Activated gamma-delta T cell treated with Interleukin-2 at 50 U/mL for 16 hours (primary cell): ENCODE measurements at regions not wholly inside any gene's neighbourhood (a gene's known extent, or its start where the extent isn't known, plus 50 kb on each side); places are given as distances from the start of the nearest gene placed in this dataset.

ENCODE experiments used
- DNase-seq: peaks from one replicate; pipeline ENCODE4 v3.0.0-alpha.2; 2020

DNA sequence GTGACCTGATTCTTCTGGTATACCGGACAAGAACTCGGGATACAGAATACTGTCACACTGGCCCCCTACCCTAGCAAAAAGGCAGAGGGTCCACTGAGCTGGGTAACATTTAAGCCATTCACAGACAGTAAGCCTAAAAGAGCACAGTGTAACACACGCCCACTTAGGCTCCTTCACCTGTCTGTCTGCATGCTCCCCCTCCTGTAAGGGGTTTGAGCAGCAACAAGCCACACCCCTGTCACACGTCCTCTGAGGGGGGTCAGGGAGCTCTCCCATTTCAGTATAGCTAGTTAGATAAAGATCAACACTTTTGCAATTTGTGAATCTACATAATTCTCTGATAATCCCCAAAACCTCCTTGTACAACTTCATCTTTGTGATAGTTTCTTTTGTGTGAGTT, 586.3 kb upstream of the LMCD1 start:
- DNase-seq = no peak

DNA sequence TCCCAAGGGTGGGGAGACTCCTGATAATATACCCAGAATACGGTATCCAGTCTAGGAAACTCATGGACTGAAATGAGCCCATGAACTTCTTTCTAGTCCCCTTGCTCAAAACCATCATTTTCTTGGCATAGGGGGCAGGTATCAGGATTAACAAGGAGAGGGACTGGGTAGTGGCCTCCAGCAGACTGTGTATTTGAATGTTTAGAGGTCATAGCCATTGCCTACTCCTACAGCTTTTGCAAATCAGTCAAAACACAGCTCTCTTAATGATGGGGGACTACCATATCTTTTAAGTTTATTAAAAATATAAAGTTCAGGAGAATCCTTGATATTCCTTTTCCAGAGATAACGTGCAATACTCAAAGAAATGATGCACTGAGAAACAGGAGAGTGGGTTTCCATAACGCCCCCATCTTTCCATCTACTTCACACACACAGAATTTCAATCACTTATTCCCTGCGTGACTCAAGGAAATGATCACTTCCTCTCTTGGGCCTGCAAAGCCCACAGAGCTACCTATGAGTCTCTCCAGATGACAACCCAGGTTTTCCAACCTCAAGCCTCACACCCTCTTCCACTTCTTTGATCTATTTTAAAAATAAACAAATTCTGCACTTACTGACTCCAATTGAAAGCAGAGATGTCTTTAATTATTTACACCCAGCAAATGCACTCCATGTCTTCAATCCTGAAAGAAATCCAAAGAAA, 584.0 kb upstream of the LMCD1 start:
- no peak for DNase-seq

DNA sequence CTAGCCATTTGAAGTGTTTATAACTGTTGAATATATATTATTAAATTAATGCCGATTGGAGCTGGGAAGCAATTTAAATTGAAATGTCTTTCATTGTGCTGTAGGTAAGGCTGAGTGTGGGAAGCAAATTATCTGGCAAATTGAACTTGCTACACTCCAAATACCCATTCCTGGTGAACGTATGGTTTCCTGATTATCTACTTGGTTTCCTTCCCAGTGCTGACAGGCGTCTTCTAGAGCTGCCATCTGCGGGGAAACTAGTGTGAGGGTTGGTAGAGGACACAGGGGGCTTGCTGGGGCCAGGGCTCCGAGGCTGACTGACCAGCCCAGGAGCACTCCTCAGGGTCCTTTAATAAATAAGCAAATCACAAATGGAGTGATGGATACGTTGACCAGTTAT, 581.4 kb upstream of the LMCD1 start:
- DNase-seq = no peak

DNA sequence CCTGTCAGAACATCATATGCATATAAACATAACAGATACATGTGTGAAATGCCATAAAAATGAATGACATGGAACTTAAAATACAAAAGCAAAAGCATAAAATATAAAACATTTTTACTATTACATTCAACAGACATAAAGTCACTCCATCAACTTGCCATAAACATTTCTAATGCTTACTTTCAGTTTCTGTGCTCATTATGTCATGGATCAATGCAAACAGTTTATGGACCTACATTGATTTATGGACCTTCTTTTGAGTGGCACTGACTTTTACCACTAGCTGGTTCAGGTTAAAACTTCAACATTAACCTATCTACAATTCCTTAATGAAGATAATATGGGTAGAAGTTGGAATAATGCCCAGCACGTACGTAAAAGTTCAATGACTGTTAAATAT, 577.4 kb upstream of the LMCD1 start:
- no peak for DNase-seq

DNA sequence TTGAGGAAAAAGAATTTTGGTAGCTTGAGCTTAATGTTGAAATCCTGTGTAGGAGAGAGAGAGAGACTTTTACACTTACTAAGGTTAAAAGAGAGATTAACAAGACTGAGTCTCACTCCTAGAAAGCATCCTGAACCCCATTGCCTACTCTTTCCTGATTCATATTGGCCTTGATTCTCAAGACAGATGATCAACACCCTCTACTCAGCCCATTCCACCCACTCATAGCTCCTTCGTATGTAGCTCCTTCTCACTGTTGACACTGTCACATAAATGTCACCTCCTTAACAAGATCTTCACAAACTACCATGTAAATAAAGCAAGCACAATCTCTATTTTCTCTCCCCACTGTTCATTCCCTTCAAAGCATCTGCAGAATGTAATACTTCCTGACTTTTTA, 574.6 kb upstream of the LMCD1 start:
- no peak for DNase-seq

DNA sequence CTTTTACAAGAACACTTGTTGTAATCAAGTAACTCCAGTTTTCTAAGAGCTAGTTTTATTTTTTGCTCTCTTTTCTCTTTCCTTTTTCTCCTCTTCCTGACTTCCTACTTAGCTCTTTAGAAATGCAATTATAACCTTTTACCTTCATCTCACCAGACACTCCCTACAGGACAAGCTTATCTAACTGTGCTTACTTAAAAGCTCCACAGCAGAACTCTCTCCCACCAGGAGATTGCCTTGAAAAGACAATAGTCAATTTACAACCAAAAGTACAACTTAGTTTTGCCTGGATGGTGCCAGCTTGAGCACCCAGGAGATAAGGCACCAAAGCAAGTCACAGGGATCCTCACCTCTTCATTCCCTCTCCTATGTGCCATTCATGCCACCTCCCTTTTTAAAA, 573.8 kb upstream of the LMCD1 start:
- DNase-seq = no peak

DNA sequence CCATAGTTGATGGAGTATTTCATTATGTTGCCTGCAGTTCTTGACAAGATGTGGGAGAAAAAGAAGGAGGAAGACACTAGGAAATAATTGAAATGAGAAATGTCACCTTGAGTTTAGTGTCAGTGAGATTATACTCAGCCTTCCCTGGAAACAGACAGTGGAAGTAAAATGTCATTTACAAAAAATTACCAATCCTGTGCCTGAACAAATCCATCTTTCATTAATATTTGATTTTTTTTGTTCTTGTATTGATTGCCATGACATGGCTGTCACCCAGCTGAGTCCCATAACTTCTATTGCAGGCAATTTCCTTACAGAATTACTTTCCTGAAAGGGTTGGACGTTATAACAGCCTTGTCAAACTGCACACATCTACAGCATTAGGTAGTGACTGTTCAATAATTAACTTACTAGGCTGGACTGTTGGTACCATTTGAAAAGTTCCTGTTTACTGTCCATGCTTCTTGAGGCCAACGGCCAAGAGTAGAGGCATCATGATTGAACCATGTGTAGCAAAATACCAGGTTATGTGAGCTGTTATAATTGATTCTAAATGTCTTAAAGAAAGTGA, 572.2 kb upstream of the LMCD1 start:
- no peak for DNase-seq

DNA sequence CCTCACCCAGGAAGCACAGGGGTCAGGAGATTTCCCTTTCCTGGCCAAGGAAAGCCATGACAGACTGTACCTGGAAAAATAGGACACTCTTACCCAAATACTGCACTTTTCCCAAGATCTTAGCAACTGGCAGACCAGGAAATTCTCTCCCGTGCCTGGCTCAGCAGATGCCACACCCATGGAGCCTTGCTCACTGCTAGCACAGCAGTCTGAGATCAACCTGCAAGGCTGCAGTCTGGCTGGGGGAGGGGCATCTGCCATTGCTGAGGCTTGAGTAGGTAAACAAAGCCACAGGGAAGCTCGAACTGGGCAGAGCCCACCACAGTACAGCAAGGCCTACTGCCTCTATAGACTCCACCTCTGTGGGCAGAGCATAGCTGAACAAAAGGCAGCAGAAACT, 567.3 kb upstream of the LMCD1 start:
- no peak for DNase-seq

DNA sequence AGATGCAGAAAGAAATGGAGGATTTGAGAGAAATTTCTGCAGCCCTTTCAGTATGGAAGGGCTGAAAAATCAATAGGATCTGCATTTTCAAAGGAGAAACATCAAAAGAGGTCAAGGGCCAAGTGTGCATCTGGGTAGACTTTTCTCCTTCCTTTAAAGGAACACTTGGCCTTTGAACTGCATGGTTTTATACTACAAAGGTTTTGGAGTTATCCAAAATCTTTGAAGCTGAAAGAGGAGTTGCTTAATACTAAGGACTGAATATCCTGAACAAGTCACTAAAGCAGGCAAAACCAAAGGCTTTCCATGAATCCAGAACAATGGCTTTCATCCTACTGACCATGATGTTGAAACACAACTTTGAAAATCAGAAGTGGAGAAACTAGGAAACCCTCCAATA, 553.7 kb upstream of the LMCD1 start:
- DNase-seq = no peak

DNA sequence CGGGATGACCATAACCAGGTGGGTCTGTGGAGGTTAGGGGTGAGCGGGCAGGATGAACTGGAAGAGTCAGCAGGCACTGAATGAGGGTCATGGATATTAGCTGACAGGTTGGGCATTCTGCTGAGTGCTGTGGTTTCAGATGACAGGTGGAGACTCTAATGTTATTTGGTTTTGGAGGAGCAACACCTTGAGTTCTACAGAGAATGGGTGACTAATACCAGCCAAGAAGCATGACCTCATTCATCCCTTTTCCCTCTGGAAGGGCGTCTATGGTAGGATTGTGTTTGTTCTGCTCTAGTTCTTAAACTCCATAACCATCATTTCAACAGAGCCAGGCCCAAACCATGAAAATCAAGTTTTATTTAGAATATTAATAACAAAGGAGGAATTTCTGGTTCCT, 550.7 kb upstream of the LMCD1 start:
- no peak for DNase-seq

DNA sequence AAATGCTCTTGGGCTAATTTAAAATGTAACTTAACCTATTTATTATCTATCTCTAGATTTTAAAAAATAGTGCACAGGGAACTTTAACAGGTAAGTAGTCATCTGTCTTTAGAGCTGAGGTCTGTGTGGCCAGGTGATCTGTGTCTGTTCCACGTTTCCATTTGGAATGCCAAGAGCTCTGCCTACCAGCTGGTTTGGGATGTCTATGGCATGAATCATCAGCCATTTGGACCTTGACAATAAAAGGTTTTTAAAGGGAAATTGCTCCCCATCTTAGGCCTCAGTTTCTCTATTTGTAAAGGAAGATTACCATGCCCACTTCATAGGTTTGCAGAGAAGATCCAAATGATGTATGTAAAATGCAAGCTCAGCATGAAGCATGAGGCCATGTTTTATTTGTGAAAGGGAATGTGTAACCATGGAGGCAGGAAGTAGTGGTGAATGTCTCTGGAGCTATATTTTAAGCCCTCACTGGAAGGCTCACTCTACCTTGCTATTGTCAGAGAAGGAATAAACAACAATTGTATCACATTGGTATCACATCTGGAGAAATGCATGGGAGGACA, 548.1 kb upstream of the LMCD1 start:
- DNase-seq = no peak

DNA sequence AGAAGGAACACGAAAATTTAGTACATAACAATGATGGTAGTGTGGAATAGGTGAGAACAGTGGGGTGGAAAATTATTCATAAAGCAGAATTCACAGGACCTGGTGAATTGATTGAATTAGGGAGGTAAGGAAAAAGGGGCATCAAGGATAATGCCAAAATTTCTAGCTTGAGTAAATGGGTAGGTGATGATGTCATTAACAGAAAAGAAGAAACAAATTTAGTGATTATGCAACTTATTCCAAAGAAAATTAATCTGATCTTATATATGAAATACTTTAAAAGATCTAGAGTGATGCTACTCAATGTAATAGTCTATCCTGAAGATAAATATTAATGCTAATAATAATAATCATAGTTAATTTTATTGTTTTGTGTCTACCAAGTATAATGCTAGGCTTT, 544.6 kb upstream of the LMCD1 start:
- no peak for DNase-seq

DNA sequence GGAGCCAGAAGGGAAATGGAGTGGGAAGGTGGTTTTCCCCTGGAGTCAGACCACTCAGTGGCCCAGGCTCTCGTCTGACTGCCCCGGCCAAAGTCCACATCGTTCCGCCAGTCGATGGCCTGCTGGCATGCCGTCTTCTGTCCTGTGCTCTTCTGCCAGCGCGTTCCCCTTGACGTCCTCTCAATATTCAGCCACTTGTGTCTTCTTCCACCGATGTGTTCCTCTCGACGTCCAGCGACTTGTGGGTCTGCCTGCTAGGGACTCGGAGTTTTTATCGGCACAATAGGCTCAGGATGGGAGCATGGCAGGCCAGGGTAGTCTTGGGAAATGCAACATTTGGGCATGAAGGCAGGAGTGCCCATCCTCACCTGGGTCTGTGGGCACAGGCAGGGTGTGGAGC, 542.5 kb upstream of the LMCD1 start:
- DNase-seq = no peak

DNA sequence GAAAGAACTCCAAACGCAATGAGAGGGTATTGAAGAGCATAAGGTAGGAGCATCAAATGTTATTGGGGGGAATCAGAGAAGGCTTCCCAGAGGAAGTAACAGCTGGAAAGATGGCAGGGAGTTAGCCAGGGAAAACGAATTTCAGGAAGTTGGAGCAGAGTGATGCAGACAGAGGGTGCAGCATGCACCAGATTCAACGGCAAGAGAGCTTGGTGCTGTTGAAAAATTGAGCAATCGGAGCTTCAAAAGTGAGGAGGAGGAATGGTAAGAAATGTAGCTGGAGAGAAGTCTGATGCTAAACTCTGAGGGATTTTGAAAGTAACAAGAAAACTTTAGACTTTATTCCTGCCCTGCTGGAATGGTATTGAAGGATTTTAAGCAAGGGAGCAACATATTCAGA, 541.0 kb upstream of the LMCD1 start:
- no peak for DNase-seq

DNA sequence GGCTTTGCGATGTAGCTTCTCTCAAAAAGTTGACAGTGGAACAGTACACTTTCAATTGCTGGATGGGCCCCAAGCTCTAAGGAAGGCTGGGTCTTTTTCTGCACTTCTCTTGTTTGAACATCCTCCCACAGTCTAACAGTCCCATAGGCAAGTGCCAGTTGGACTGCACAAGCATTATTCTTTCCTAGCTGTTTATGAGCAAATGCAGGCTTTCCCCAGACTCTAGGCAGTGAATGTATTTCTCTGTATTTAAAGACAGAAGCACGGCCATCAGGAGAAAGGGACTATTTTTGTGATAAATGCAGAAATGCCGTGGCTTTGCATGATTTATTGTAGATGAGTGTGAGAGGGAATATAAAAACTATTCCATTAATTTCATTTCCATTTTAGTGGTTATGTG, 539.3 kb upstream of the LMCD1 start:
- DNase-seq = no peak

DNA sequence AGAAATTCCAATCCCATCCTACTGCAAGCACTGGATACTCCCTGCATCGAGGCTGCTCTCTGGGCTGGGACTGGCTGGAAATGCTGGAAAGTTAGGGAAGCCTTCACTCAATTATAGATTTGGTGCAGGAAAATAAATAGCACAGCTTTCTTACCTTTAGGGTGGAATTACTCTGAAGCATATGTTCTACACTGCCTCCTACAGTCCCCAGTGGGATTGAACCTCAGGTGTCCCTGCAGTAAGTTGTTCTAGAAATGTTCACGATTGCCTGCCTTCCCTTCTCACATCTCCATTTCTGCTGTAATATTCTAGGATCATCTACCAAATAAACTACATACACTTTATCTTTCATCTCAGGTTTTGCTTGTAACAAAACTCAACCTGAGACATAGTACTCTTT, 536.7 kb upstream of the LMCD1 start:
- DNase-seq = no peak

DNA sequence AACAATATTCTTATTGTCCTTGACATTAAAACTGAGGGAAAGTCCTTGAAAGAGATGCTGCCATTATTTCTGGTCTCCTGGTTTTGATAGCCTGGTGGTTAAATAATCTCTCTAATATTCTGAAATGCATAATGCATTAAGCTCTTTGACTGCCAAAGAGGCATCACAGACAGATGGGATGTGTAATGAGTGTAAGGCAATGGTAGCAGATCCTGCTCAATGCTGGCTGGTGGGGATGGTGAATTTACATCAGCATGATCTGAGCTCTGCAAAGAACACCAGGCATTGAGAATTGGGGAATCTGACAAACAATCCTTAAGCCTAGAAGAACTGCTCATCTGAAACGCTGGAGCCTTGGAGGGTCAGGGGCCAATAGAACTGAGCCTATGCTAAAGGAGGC, 528.6 kb upstream of the LMCD1 start:
- no peak for DNase-seq

DNA sequence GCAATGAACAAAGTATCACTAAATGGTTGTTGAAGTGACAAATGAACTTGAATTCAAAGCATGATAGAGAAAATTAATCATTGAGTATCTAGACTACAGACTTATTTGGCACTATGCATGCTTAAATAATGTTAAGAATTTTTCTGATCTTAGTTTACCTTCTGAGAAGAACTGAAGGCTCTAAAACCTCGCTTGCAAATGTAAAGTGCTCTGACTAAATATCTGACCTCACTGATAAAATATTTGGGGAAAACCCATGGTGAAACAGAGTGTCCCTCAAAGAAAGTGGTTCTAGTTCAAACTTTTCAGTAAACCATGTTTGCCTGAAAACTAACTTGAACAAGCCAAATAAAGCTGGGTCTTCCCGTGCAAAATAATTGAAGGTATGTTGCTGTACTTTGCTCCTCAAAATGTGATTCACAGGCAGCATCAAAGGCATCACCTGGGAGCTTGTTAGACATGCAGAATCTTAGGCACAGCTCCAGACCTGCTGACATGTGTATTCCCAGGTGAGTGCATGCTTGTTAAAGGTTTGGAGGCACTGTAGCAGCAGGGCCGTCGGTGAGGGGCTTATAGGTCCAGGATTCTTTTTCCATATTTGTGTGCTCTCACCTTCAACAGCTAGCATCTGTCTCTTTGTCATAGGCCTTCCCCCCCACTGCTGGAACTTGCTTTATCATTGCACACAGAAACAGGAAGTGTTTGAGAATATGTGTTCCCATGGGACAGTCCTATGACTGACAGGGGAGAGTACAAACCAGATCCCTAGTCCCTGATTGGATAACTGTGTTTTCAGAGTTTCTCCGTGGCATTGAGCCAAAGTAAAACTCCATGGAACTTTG, 524.2 kb upstream of the LMCD1 start:
- no peak for DNase-seq

DNA sequence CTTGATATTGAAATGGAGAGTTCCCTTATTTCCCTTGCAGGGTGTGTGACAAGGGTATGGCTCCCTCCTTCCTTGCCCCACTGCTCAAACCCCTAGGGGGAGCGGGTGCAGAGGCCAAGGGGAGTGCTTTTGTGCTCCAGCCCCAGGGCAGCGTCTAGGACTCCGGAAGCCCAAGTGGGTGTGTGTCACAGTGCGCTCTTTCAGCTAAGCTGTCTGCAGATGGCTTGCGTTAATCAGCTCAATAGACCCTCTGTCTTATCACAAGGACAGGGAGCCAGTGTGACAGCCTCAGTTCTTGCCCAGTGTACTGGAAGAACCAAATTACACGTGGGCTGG, 523.6 kb upstream of the LMCD1 start:
- DNase-seq = no peak

DNA sequence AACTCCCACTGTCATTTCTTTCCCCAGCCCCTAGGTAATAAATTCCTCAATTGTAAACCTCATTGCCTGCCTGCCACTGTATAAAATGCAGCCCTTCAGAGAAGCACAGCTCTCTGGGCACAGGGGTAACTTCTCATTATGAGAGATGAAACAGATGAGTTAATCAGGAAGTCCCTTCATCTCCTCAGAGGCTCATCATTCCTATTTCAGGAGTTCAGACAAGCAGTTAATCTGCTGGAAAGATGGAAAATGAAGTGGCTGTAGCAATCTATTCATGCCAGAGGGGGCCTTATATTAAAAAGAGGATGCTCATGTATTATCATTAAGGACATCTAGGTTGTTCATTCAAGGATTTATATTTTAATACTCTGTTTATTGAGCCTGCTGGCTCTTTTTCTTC, 519.5 kb upstream of the LMCD1 start:
- no peak for DNase-seq

DNA sequence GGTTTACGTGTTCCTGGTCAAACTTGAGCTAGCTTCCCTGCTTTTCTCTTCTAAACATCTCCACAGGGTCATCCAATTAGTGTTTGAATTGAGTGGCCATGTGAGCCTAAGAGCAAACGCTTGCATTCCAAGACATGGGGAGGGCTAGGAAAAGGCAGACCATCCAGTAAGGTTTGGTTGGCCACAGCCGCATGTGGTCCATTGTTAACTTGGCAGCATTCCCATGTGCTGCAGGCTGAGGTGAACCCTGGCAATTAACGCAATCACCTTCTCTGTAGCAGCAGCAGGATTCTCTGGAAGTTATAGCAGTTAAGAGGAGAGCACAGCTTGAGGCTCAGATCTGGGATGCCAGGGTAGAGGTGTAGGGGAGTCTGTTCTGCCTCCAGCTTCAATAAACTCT, 502.2 kb upstream of the LMCD1 start:
- DNase-seq = no peak

DNA sequence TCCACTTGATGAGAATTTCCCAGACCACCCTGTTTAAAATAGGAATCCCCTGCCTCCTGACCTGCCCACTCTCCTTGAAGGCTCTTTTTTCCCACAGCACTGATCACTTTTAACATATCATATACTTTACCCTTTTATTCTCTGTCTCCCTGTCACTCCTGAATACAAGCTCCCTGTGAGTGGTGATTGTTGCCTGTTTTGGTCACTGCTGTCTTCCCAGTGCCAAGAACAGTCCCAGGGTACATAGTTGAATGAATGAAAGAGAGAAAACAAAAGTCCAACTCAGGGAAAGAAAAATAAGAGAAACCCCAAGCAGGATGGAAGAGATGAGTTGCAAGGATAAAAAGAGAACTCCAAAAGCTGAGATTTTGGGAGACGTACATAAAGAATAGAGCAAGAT, 500.3 kb upstream of the LMCD1 start:
- no peak for DNase-seq

DNA sequence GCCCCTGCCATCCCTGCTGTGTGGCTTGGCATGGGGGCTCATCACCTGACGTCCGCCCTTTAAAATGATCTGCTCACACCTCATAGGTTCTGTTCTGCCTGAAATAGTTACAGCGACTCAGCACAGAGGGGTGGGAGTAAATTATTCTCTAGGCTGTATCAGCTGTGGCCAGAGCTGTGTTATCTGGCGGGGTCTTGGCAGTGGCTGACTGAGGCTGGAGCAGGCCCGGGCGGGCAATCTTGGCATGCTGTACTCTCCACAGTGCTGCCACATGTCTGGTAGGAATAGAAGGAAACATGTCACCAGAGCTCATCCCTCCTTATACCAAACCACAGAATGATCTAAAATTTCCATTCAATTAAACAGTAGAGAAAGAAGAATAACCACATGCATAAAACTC, 499.9 kb upstream of the LMCD1 start:
- no peak for DNase-seq

DNA sequence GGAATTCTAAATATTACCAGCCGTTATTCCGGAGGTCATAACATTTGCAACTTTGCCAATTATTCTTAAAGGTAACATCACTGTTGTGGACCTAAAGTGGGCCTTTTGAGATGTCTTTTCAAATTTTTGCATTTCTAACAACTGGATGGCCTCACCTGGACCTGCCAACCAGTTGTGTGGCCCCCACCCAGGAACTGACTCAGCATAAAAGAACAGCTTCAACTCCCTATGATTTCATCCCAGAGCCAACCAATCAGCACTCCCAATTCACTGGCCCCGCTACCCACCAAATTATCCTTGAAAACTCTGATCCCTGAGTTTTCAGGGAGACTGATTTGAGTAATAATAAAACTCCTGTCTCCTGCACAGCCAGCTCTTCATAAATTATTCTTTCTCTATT, 489.7 kb upstream of the LMCD1 start:
- no peak for DNase-seq
